ENCODE measurements at regions not wholly inside any gene's neighbourhood (a gene's known extent, or its start where the extent isn't known, plus 50 kb on each side); places are given as distances from the start of the nearest gene placed in this dataset.

DNA sequence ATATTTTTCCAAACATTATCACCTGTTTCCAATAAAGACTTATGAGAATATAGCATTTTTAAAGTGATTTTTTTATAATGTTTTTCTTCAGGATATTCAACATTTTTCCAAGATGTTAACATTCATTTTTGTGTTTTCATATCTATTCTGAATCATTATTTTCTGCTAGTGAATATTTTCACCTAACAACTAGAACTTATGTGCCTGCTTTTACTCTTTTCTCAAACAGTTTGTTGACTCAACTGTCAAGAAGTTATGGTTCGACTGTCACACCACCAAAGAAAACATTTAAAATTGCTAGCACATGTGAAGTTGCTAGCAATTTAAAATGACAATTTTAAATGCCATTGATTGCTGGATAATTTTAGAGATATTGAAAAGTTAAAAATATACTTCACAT is 343.3 kb upstream of the CDH9 start:
- H3K9ac ChIP-seq: no peak overlapping the region
- H4K20me1 ChIP-seq (ENCODE audit: insufficient read depth): no peaks in the 10 kb centered on the region
- no peaks in the 10 kb centered on the region for H3K79me2 ChIP-seq (ENCODE audit: insufficient read depth)
- ChIA-PET CTCF (no interaction called here), POLR2A (no interaction called here)
- no peaks in the 10 kb centered on the region for H3K9me2 ChIP-seq
- 18% methylated on average over 1 of the region's 1 CpG for WGBS (ENCODE audit: low lambda C conversion rate)
- H3K27me3 ChIP-seq (ENCODE audit: insufficient read depth): no peaks in the 10 kb centered on the region
- no peak for DNase-seq
- no peaks in the 10 kb centered on the region for H3F3A ChIP-seq (replicated peaks; ENCODE audit: insufficient read depth)
- H3K4me1 ChIP-seq (ENCODE audit: control insufficient read depth in 1 of 2, insufficient read depth in 2 of 2, low read depth in 1 of 2, low read length in 1 of 2): no peaks in the 10 kb centered on the region; a peak in 1 of 4 replicates
- H3K9me3 ChIP-seq: no peaks in the 10 kb centered on the region
- no peak overlapping the region for H3K4me3 ChIP-seq (ENCODE audit: low read depth in 2 of 2, low read length in 1 of 2)
- no peaks in the 10 kb centered on the region for H3K36me3 ChIP-seq (replicated peaks in 1 of 2; ENCODE audit: control insufficient read depth in 1 of 2, insufficient read depth in 2 of 2, low read length in 1 of 2)
- no peak overlapping the region for H3K27ac ChIP-seq (ENCODE audit: low read depth in 2 of 2, low read length in 1 of 2)
- no peak overlapping the region for H2AFZ ChIP-seq (ENCODE audit: low read depth)
- TF ChIP-seq, protein P1, sequence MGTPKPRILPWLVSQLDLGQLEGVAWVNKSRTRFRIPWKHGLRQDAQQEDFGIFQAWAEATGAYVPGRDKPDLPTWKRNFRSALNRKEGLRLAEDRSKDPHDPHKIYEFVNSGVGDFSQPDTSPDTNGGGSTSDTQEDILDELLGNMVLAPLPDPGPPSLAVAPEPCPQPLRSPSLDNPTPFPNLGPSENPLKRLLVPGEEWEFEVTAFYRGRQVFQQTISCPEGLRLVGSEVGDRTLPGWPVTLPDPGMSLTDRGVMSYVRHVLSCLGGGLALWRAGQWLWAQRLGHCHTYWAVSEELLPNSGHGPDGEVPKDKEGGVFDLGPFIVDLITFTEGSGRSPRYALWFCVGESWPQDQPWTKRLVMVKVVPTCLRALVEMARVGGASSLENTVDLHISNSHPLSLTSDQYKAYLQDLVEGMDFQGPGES (IDR thresholded peaks at IDR 0.05; ENCODE audit: low read depth, low read length): no peak
- TF ChIP-seq EP300 (IDR thresholded peaks at IDR 0.05; ENCODE audit: borderline replicate concordance in 1 of 2, low read depth in 1 of 2, low read length in 1 of 2) (no peak), TEAD4 (IDR thresholded peaks at IDR 0.05; ENCODE audit: borderline replicate concordance, insufficient read depth) (no peak), FOXM1 (IDR thresholded peaks at IDR 0.05; ENCODE audit: low read depth) (no peak), TAF1 (IDR thresholded peaks at IDR 0.05; ENCODE audit: borderline replicate concordance, low read depth, low read length) (no peak), YY1 (IDR thresholded peaks at IDR 0.05; ENCODE audit: low read depth) (no peak), ELF1 (IDR thresholded peaks at IDR 0.05) (no peak), GATA2 (CRISPR knock-in tag; IDR thresholded peaks at IDR 0.05) (no peak), JUND (IDR thresholded peaks at IDR 0.05) (no peak), FOSL2 (IDR thresholded peaks at IDR 0.05; ENCODE audit: borderline replicate concordance, low read depth) (no peak), RXRA (IDR thresholded peaks at IDR 0.05; ENCODE audit: borderline replicate concordance, low read depth) (no peak), CHD2 (IDR thresholded peaks at IDR 0.05; ENCODE audit: low read length, partially characterized antibody) (no peak), MEF2A (IDR thresholded peaks at IDR 0.05; ENCODE audit: borderline replicate concordance, low read depth) (no peak)
- TF ChIP-seq, protein P2, sequence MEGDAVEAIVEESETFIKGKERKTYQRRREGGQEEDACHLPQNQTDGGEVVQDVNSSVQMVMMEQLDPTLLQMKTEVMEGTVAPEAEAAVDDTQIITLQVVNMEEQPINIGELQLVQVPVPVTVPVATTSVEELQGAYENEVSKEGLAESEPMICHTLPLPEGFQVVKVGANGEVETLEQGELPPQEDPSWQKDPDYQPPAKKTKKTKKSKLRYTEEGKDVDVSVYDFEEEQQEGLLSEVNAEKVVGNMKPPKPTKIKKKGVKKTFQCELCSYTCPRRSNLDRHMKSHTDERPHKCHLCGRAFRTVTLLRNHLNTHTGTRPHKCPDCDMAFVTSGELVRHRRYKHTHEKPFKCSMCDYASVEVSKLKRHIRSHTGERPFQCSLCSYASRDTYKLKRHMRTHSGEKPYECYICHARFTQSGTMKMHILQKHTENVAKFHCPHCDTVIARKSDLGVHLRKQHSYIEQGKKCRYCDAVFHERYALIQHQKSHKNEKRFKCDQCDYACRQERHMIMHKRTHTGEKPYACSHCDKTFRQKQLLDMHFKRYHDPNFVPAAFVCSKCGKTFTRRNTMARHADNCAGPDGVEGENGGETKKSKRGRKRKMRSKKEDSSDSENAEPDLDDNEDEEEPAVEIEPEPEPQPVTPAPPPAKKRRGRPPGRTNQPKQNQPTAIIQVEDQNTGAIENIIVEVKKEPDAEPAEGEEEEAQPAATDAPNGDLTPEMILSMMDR (IDR thresholded peaks at IDR 0.05): no peak
- TF ChIP-seq, protein P3, sequence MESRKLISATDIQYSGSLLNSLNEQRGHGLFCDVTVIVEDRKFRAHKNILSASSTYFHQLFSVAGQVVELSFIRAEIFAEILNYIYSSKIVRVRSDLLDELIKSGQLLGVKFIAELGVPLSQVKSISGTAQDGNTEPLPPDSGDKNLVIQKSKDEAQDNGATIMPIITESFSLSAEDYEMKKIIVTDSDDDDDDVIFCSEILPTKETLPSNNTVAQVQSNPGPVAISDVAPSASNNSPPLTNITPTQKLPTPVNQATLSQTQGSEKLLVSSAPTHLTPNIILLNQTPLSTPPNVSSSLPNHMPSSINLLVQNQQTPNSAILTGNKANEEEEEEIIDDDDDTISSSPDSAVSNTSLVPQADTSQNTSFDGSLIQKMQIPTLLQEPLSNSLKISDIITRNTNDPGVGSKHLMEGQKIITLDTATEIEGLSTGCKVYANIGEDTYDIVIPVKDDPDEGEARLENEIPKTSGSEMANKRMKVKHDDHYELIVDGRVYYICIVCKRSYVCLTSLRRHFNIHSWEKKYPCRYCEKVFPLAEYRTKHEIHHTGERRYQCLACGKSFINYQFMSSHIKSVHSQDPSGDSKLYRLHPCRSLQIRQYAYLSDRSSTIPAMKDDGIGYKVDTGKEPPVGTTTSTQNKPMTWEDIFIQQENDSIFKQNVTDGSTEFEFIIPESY (IDR thresholded peaks at IDR 0.05; ENCODE audit: borderline replicate concordance, low read depth): no peak
- TF ChIP-seq, protein P4, sequence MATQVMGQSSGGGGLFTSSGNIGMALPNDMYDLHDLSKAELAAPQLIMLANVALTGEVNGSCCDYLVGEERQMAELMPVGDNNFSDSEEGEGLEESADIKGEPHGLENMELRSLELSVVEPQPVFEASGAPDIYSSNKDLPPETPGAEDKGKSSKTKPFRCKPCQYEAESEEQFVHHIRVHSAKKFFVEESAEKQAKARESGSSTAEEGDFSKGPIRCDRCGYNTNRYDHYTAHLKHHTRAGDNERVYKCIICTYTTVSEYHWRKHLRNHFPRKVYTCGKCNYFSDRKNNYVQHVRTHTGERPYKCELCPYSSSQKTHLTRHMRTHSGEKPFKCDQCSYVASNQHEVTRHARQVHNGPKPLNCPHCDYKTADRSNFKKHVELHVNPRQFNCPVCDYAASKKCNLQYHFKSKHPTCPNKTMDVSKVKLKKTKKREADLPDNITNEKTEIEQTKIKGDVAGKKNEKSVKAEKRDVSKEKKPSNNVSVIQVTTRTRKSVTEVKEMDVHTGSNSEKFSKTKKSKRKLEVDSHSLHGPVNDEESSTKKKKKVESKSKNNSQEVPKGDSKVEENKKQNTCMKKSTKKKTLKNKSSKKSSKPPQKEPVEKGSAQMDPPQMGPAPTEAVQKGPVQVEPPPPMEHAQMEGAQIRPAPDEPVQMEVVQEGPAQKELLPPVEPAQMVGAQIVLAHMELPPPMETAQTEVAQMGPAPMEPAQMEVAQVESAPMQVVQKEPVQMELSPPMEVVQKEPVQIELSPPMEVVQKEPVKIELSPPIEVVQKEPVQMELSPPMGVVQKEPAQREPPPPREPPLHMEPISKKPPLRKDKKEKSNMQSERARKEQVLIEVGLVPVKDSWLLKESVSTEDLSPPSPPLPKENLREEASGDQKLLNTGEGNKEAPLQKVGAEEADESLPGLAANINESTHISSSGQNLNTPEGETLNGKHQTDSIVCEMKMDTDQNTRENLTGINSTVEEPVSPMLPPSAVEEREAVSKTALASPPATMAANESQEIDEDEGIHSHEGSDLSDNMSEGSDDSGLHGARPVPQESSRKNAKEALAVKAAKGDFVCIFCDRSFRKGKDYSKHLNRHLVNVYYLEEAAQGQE (IDR thresholded peaks at IDR 0.05; ENCODE audit: low read depth, low read length): no peak
- no peak overlapping the region for H3K4me2 ChIP-seq

Measured in SK-N-SH (cell line).